IPS-15b (cell line): ENCODE measurements at regions not wholly inside any gene's neighbourhood (a gene's known extent, or its start where the extent isn't known, plus 50 kb on each side); places are given as distances from the start of the nearest gene placed in this dataset.

Source experiments
- H3K27me3 ChIP-seq: one replicate; pipeline ENCODE4 v1.6.1; 2013; ENCODE audit warnings: low read length; ENCODE audit not compliant: control insufficient read depth, insufficient read depth
- H3K36me3 ChIP-seq: one replicate; pipeline ENCODE4 v1.6.1; 2013; ENCODE audit warnings: low read length; ENCODE audit not compliant: control insufficient read depth, insufficient read depth
- H3K4me1 ChIP-seq: one replicate; pipeline ENCODE4 v1.6.1; 2013; ENCODE audit warnings: mild to moderate bottlenecking, low read length; ENCODE audit not compliant: control insufficient read depth, insufficient read depth
- H3K4me3 ChIP-seq: one replicate; pipeline ENCODE4 v1.5.1; 2013; ENCODE audit warnings: low read depth, low read length
- H3K9ac ChIP-seq: one replicate; pipeline ENCODE4 v1.6.1; 2013; ENCODE audit warnings: low read depth, mild to moderate bottlenecking, low read length
- H3K9me3 ChIP-seq: one replicate; pipeline ENCODE4 v1.6.1; 2013; ENCODE audit warnings: mild to moderate bottlenecking, low read length; ENCODE audit not compliant: control insufficient read depth, insufficient read depth

DNA sequence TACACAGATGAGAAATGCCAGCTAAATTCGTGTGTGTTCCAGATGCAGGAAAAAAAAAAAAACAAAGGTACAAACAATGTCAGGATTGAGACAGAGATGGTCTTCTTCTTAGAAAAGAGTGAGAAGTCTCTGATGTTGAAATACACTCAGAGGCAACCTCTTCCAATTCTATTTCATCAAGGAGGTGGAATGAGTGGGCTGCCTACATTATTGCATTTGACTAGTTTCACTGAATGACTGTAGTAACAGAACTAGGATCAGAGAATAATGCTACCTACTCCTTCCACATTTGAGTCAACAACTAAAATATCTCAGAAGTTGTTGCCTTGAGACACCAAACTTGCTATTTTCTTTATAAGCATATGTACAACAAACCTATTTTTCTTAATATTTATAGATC lies 1332.2 kb upstream of the FLRT2 start:
- H3K27me3 ChIP-seq, result no peaks in the 10 kb centered on the region
- no peaks in the 10 kb centered on the region for H3K4me1 ChIP-seq
- no peak overlapping the region for H3K4me3 ChIP-seq
- H3K9ac ChIP-seq, result no peak overlapping the region
- no peaks in the 10 kb centered on the region for H3K36me3 ChIP-seq
- no peaks in the 10 kb centered on the region for H3K9me3 ChIP-seq

DNA sequence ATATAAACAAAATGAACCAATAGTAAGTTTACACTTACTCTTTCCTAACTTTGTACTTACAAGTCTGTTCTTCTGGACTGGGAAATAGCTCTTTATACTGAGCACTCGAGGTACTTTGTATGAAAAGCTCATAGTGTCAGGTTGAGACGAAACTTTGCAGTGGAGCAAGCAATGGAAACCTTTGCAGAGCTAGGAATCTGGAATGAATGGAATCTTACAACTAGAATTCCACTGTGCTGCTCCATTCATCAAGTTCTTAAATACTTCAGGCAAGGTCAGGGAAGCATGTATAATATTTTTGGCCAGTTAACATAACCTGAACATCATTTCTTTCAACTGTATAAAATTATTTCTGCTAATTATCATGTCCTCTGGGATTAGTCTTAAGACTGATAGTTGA lies 1327.5 kb upstream of the FLRT2 start:
- H3K4me1 ChIP-seq, result no peaks in the 10 kb centered on the region
- H3K9me3 ChIP-seq, result no peaks in the 10 kb centered on the region
- no peaks in the 10 kb centered on the region for H3K36me3 ChIP-seq
- H3K9ac ChIP-seq, result no peak overlapping the region
- H3K27me3 ChIP-seq, result no peaks in the 10 kb centered on the region
- no peak overlapping the region for H3K4me3 ChIP-seq

GRCh38 chr14:84203896-84204295 lies 1326.0 kb upstream of the FLRT2 start:
- no peak overlapping the region for H3K4me3 ChIP-seq
- H3K27me3 ChIP-seq, result no peaks in the 10 kb centered on the region
- H3K36me3 ChIP-seq, result no peaks in the 10 kb centered on the region
- H3K9me3 ChIP-seq, result no peaks in the 10 kb centered on the region
- no peaks in the 10 kb centered on the region for H3K4me1 ChIP-seq
- no peak overlapping the region for H3K9ac ChIP-seq

DNA sequence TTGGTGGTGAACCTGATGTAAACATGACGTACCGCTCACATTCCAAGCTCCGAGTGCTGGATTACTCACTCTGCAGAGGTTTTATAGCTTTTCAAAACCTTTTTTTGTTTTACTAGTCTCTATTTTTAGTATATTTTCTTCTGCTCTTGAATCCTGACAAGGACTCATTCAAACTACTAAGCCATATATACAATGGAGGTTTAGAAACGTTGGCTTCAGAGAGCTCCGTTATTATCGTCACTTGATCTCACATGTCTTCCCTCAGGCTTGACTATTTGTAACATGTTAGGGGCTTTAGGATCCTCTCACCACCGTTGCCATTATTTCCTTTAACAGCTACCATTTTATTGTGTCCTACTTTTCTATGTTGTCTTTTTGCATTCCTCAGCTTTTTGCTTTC lies 1321.5 kb upstream of the FLRT2 start:
- Histone ChIP-seq H3K9ac (no peak overlapping the region), H3K4me3 (no peak overlapping the region), H3K9me3 (no peaks in the 10 kb centered on the region), H3K36me3 (no peaks in the 10 kb centered on the region), H3K4me1 (no peaks in the 10 kb centered on the region), H3K27me3 (no peaks in the 10 kb centered on the region)

GRCh38 chr14:84209031-84209430 lies 1320.9 kb upstream of the FLRT2 start:
- no peak overlapping the region for H3K4me3 ChIP-seq
- H3K36me3 ChIP-seq, result no peaks in the 10 kb centered on the region
- no peaks in the 10 kb centered on the region for H3K27me3 ChIP-seq
- no peaks in the 10 kb centered on the region for H3K4me1 ChIP-seq
- no peaks in the 10 kb centered on the region for H3K9me3 ChIP-seq
- no peak overlapping the region for H3K9ac ChIP-seq

DNA sequence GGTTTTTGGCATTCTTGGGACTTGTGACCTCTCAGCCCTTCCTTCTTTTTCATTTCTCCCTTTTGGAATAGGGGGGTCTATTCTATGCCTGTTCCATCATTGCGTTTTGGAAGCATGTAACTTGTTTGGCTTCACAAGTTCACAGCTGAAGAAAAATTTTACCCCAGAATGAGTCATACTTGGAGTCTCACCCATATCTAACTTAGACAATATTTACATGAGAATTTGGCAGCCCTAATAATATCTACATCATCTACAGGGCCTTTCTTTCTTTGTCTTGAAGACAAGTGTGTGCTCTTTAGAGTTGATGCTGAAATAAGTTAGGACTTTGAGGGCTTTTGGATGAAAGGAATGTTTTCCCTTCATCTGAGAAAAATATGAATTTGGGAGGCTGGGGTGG lies 1312.9 kb upstream of the FLRT2 start:
- Histone ChIP-seq H3K4me3 (no peak overlapping the region), H3K36me3 (no peaks in the 10 kb centered on the region), H3K27me3 (no peaks in the 10 kb centered on the region), H3K4me1 (no peaks in the 10 kb centered on the region), H3K9me3 (no peaks in the 10 kb centered on the region), H3K9ac (no peak overlapping the region)

DNA sequence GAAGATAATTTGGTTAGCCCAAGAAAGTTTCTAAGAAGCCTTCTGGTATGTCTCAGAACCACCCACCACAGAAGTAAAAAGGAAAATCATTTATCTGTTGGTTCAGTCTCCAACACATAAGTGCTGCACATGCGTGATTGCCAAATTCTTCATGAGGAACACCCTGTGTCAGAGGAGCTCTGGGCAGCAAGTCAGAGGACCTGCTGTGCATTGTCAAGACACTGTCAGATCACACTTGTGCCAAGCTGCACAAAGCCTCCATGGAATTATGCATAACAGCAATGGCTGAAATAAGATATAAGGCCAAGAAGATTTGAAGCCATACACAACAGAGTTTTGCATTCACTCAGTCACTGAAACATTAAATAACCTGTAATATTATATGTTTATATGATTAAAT lies 1304.7 kb upstream of the FLRT2 start:
- no peaks in the 10 kb centered on the region for H3K4me1 ChIP-seq
- no peaks in the 10 kb centered on the region for H3K9me3 ChIP-seq
- H3K36me3 ChIP-seq, result no peaks in the 10 kb centered on the region
- H3K9ac ChIP-seq, result no peak overlapping the region
- H3K27me3 ChIP-seq, result no peaks in the 10 kb centered on the region
- no peak overlapping the region for H3K4me3 ChIP-seq

GRCh38 chr14:84228702-84229101 lies 1301.2 kb upstream of the FLRT2 start:
- H3K4me1 ChIP-seq, result no peaks in the 10 kb centered on the region
- H3K36me3 ChIP-seq, result no peaks in the 10 kb centered on the region
- H3K4me3 ChIP-seq, result no peak overlapping the region
- no peak overlapping the region for H3K9ac ChIP-seq
- no peaks in the 10 kb centered on the region for H3K9me3 ChIP-seq
- no peaks in the 10 kb centered on the region for H3K27me3 ChIP-seq

DNA sequence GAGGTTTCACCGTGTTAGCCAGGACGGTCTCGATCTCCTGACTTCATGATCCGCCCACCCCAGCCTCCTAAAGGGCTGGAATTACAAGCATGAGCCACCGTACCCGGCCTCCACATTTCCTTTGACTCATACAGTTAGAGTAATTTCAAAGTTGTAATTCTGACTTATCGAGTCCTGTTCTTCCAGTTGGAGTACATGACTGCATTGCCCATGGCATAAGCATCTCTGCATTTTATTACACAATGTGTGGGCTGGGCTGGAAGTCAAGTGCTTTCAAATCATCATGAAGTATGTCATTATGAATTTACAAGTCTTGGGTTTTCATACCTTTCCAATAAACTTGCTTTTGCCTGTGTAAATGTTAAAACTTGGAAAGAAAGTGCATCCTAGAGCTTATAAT lies 1295.7 kb upstream of the FLRT2 start:
- no peaks in the 10 kb centered on the region for H3K9me3 ChIP-seq
- H3K9ac ChIP-seq, result no peak overlapping the region
- H3K27me3 ChIP-seq, result no peaks in the 10 kb centered on the region
- H3K36me3 ChIP-seq, result no peaks in the 10 kb centered on the region
- no peak overlapping the region for H3K4me3 ChIP-seq
- no peaks in the 10 kb centered on the region for H3K4me1 ChIP-seq

DNA sequence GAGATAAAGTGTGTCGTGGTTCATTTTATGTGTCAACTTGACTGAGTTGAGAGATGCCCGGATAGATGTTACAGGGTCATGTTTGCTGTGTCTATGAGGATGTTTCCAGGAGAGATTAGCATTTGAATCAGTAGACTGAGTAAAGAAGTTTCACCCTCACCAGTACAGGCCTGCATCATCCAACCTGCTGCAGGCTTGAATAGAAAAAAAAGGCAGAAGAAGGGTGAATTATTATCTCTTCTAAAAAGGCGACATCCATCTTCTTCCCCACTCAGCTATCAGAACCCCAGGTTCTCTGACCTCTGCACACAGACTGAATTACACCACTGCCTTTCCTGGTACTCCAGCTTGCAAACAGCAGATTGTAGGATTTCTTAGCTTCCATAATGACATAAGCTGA lies 1293.7 kb upstream of the FLRT2 start:
- no peak overlapping the region for H3K4me3 ChIP-seq
- H3K4me1 ChIP-seq, result no peaks in the 10 kb centered on the region
- H3K36me3 ChIP-seq, result no peaks in the 10 kb centered on the region
- H3K27me3 ChIP-seq, result no peaks in the 10 kb centered on the region
- H3K9me3 ChIP-seq, result no peaks in the 10 kb centered on the region
- H3K9ac ChIP-seq, result no peak overlapping the region

DNA sequence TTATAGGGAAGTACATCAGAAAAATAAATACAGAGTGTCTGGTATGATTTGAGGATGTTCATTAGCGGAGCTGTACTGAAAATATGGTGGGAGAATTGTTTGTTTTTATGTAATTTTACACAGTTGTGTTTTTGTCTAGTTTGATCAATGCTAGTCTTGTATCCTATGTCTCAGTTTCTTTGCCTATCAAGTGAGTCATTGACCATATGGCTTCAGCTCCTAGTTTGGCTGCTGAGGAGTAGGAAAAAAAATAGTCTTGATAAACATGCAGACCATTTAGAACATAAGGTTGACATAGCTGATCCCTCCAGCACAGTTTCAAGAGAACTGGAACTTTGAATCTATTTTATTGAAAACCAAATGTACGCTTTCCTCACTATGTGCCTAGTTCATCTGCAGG lies 1292.1 kb upstream of the FLRT2 start:
- Histone ChIP-seq H3K9me3 (no peaks in the 10 kb centered on the region), H3K36me3 (no peaks in the 10 kb centered on the region), H3K27me3 (no peaks in the 10 kb centered on the region), H3K4me3 (no peak overlapping the region), H3K4me1 (no peaks in the 10 kb centered on the region), H3K9ac (no peak overlapping the region)

DNA sequence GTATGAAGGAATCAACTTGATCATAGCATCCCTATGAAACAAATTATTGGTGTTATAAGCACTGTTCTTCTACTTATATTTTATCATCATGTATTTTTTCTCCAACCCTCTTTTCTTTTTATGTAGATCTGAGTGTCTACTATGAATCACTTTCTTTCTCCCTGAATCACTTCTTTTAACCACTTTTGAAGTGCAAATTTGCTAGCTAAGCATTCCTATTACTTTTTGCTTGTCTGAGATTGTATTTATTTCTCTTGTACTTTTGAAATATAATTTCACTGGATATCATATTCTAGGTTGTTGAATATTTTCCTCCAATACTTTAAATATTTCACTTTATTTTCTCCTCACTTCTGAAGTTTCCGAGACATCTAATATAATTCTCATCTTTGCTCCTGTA lies 1282.3 kb upstream of the FLRT2 start:
- H3K36me3 ChIP-seq, result no peaks in the 10 kb centered on the region
- H3K27me3 ChIP-seq, result no peaks in the 10 kb centered on the region
- H3K4me3 ChIP-seq, result no peak overlapping the region
- H3K9me3 ChIP-seq, result peaks cover 5% of the 10 kb centered on the region
- no peak overlapping the region for H3K9ac ChIP-seq
- H3K4me1 ChIP-seq, result no peaks in the 10 kb centered on the region

DNA sequence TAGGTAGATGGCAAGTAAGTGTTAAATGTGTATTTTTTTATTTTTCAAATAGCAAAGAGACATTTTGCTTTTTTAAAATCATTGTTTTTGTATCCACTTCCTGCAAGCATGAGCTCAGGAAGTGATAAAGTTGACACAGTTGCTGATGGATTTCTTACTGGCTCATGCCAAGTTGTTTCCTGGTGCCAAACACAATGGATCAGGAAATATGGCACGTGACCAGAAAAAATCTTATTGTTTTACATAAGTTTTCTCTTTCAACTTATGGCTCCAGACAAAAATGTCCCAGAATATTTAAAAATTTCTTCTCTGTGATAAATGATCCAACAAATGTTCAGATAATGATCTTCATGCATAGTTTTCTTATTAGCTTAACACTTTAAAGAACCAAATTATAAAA lies 1279.1 kb upstream of the FLRT2 start:
- no peaks in the 10 kb centered on the region for H3K9me3 ChIP-seq
- H3K4me1 ChIP-seq, result peaks cover 8% of the 10 kb centered on the region
- H3K36me3 ChIP-seq, result no peaks in the 10 kb centered on the region
- no peak overlapping the region for H3K4me3 ChIP-seq
- H3K9ac ChIP-seq, result no peak overlapping the region
- no peaks in the 10 kb centered on the region for H3K27me3 ChIP-seq
